ENCODE measurements at regions not wholly inside any gene's neighbourhood (a gene's known extent, or its start where the extent isn't known, plus 50 kb on each side); places are given as distances from the start of the nearest gene placed in this dataset.
A peak's percentile ranks its signal among the peaks of the same experiment; 100 is the strongest.
"Not testable (repeated sequence)": the region's sequence is repeated elsewhere in the genome, so short reads cannot be mapped to it uniquely, and the experiment has no call there.

DNA sequence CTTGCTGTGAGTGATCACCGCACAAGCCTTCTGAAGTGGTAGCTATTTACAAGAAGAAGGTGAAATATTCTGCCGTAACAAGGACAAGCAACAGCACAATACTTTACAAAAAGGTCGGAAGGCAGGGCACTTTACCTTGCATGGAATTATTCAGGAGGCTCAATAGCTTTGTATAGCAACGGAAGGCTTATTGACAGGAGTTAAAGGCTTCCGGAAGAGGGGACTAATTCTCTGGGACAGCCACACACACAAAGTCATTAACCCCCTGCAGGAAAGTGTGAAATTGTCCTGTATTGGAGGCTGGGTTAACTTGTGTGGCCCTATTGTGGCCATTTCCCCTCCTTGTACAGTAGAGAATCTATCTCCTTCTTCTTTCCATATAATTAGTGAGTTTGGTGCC is 199.3 kb upstream of the SEMA6A start:
- peaks cover 22% of the 10 kb centered on the region for H3K4me1 ChIP-seq
- intact Hi-C loops (cut with micrococcal nuclease): no loop called here
- H3K4me3 ChIP-seq: no peak overlapping the region
- no peaks in the 10 kb centered on the region for H3K36me3 ChIP-seq
- H3K9me3 ChIP-seq (replicated peaks): no peaks in the 10 kb centered on the region
- H3K27ac ChIP-seq (replicated peaks): no peak overlapping the region
- DNase-seq: no peak
- no peaks in the 10 kb centered on the region for H3K27me3 ChIP-seq (ENCODE audit: low read depth)
- TF ChIP-seq, protein P1, sequence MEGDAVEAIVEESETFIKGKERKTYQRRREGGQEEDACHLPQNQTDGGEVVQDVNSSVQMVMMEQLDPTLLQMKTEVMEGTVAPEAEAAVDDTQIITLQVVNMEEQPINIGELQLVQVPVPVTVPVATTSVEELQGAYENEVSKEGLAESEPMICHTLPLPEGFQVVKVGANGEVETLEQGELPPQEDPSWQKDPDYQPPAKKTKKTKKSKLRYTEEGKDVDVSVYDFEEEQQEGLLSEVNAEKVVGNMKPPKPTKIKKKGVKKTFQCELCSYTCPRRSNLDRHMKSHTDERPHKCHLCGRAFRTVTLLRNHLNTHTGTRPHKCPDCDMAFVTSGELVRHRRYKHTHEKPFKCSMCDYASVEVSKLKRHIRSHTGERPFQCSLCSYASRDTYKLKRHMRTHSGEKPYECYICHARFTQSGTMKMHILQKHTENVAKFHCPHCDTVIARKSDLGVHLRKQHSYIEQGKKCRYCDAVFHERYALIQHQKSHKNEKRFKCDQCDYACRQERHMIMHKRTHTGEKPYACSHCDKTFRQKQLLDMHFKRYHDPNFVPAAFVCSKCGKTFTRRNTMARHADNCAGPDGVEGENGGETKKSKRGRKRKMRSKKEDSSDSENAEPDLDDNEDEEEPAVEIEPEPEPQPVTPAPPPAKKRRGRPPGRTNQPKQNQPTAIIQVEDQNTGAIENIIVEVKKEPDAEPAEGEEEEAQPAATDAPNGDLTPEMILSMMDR (IDR thresholded peaks at IDR 0.05; ENCODE audit: borderline replicate concordance): no peak

DNA sequence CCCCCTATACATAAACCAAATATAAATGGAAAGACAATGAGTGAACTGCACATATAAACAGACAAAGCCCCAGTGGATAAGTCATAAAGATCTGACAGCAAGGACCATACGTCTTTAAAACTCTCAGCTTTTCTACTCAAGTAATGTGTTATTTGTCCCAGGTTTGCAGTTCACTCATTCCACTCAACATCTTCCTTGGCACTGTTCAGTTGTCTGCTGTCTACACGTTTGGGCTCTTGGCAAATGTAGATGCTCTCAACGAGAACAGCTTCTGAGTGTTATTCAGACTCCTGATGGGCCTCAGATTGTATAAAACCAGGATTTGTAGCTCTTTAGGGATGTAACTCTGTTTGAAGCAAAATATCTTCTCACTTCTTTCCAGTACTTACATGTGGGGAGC is 198.2 kb upstream of the SEMA6A start:
- TF ChIP-seq, protein P1 (IDR thresholded peaks at IDR 0.05; ENCODE audit: borderline replicate concordance): no peak
- H3K27me3 ChIP-seq (ENCODE audit: low read depth): no peaks in the 10 kb centered on the region
- H3K27ac ChIP-seq (replicated peaks): no peak overlapping the region
- no peak overlapping the region for H3K4me3 ChIP-seq
- peaks cover 17% of the 10 kb centered on the region for H3K4me1 ChIP-seq
- DNase-seq: no peak
- intact Hi-C loops (cut with micrococcal nuclease): no loop called here
- H3K9me3 ChIP-seq (replicated peaks): no peaks in the 10 kb centered on the region
- H3K36me3 ChIP-seq: no peaks in the 10 kb centered on the region

GRCh38 chr5:116772152-116772501 is 197.5 kb upstream of the SEMA6A start:
- TF ChIP-seq, protein P1 (IDR thresholded peaks at IDR 0.05; ENCODE audit: borderline replicate concordance): no peak
- intact Hi-C loops (cut with micrococcal nuclease): no loop called here
- Histone ChIP-seq H3K9me3 (replicated peaks) (no peaks in the 10 kb centered on the region), H3K27ac (replicated peaks) (peak overlapping the region; percentile 1), H3K4me3 (no peak overlapping the region), H3K4me1 (peaks cover 17% of the 10 kb centered on the region), H3K27me3 (ENCODE audit: low read depth) (no peaks in the 10 kb centered on the region), H3K36me3 (no peaks in the 10 kb centered on the region)
- DNase-seq: no peak

DNA sequence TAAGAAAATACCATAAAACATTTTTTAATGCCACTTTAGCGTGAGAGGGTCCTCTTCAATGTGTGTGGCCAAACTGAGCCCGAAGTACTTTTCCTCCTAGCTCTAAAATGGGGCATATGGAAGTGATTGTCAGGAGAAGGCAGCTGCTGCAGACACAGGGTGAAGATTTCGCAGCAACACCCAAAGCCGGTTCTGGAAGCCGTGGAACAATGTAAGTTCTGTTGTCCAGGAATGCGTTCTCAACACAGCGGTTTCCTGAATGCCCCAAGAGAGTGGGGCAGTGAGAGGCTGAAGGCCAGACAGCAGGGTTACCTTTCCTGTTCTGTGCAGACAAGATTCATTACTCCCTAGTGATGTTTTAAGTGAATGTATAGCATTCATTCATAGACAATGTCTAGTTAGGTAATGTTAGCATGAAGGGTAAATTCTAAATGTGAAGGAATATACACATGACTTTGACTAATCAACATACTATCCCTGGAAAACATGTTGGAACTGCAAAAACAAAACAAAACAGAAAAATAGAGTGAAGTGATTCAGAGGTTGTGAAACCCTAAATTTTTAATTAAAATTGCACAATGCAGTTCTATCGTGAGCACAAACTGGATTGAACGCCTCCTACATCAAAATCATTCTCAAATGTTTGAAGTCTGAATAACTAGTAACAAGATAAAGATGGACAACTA is 197.0 kb upstream of the SEMA6A start:
- TF ChIP-seq, protein P1 (IDR thresholded peaks at IDR 0.05; ENCODE audit: borderline replicate concordance): no peak

DNA sequence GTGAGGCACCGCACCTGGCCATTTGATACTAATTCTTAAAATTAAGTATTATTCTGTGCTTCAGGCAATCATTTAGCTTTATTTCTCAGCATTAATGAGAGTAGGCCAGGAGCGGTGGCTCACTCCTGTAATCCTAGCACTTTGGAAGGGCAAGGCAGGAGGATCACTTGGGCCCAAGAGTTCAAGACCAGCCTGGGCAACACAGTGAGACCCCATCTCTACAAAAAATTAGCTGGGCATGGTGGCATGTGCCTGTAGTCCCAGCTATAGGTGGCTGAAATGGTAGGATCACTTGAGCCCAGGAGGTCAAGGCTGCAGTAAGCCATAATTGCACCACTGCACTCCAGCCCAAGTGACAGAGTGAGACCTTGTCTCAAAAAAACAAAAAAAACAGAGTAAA is 195.3 kb upstream of the SEMA6A start:
- H3K27ac ChIP-seq (replicated peaks); H3K36me3 ChIP-seq; H3K27me3 ChIP-seq (ENCODE audit: low read depth); DNase-seq; intact Hi-C loops (cut with micrococcal nuclease); H3K9me3 ChIP-seq (replicated peaks); H3K4me3 ChIP-seq: not testable (repeated sequence)
- peaks cover 17% of the 10 kb centered on the region for H3K4me1 ChIP-seq

More for the DNA sequence above, 197.0 kb upstream of the SEMA6A start:
- H3K9me3 ChIP-seq (replicated peaks): no peaks in the 10 kb centered on the region
- no peaks in the 10 kb centered on the region for H3K36me3 ChIP-seq
- peaks cover 17% of the 10 kb centered on the region for H3K4me1 ChIP-seq
- no peak overlapping the region for H3K4me3 ChIP-seq
- H3K27ac ChIP-seq (replicated peaks): peak overlapping the region; percentile 39
- no peaks in the 10 kb centered on the region for H3K27me3 ChIP-seq (ENCODE audit: low read depth)
- intact Hi-C loops (cut with micrococcal nuclease): no loop called here
- DNase-seq: peak; percentile 14

DNA sequence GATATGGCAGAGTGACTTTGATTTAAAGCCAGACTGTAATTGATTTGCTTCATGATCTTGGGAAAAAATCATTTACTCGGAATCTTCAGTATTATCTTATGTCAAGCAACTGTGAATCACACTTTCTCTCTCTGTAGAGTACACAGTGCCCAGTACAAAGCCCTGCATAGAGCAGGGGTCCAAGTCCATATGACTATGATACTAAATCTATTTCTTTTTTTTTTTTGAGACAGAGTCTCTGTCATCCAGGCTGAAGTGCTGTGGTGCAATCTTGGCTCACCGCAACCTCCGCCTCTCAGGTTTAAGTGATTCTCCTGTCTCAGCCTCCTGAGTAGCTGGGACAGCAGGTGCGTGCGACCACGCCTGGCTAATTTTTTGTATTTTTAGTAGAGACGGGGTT is 194.8 kb upstream of the SEMA6A start:
- no peak for DNase-seq

More for the DNA sequence above, 194.8 kb upstream of the SEMA6A start:
- TF ChIP-seq, protein P1 (IDR thresholded peaks at IDR 0.05; ENCODE audit: borderline replicate concordance): no peak
- Histone ChIP-seq H3K4me1 (peaks cover 17% of the 10 kb centered on the region), H3K27me3 (ENCODE audit: low read depth) (no peaks in the 10 kb centered on the region), H3K36me3 (no peaks in the 10 kb centered on the region), H3K9me3 (replicated peaks) (no peaks in the 10 kb centered on the region), H3K4me3 (no peak overlapping the region), H3K27ac (replicated peaks) (no peak overlapping the region)
- intact Hi-C loops (cut with micrococcal nuclease): no loop called here

Measured in left ventricle myocardium inferior (tissue), 1 donor.